GM13977 (cell line): ENCODE measurements at regions not wholly inside any gene's neighbourhood (a gene's known extent, or its start where the extent isn't known, plus 50 kb on each side); places are given as distances from the start of the nearest gene placed in this dataset.

Experiments used
- DNase-seq: peaks from one replicate; pipeline ENCODE4 v3.0.0; 2012; ENCODE audit warnings: low spot score
- in situ Hi-C: fragments of 300-500 bp; cut with MboI; formaldehyde crosslinking; loops from one replicate; pipeline ENCODE4 v1.12.0; 2022; ENCODE audit warnings: low sequenced_read_pairs, low pct_unique_long_range_greater_than_20kb, mixed read lengths, inconsistent platforms; ENCODE audit not compliant: unreplicated experiment
- TF ChIP-seq, protein P1 (sequence below): IDR thresholded peaks from 2 replicates; pipeline ENCODE4 v1.5.1; 2012; ENCODE audit warnings: mild to moderate bottlenecking, control low read depth; ENCODE audit not compliant: insufficient read depth; ENCODE audit errors: extremely low read depth, missing control alignments

GRCh38 chr4:152045449-152045806 is 284.6 kb upstream of the GATB start:
- TF ChIP-seq, protein P1, sequence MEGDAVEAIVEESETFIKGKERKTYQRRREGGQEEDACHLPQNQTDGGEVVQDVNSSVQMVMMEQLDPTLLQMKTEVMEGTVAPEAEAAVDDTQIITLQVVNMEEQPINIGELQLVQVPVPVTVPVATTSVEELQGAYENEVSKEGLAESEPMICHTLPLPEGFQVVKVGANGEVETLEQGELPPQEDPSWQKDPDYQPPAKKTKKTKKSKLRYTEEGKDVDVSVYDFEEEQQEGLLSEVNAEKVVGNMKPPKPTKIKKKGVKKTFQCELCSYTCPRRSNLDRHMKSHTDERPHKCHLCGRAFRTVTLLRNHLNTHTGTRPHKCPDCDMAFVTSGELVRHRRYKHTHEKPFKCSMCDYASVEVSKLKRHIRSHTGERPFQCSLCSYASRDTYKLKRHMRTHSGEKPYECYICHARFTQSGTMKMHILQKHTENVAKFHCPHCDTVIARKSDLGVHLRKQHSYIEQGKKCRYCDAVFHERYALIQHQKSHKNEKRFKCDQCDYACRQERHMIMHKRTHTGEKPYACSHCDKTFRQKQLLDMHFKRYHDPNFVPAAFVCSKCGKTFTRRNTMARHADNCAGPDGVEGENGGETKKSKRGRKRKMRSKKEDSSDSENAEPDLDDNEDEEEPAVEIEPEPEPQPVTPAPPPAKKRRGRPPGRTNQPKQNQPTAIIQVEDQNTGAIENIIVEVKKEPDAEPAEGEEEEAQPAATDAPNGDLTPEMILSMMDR: no peak
- DNase-seq: no peak
- in situ Hi-C loops: no loop called here

GRCh38 chr4:152044331-152045036 is 283.7 kb upstream of the GATB start:
- no peak for DNase-seq
- in situ Hi-C loops: no loop called here

GRCh38 chr4:152041295-152041694 is 280.5 kb upstream of the GATB start:
- in situ Hi-C loops: no loop called here
- TF ChIP-seq, protein P1: no peak
- peak; percentile 29 for DNase-seq

More at GRCh38 chr4:152044331-152045036, 283.7 kb upstream of the GATB start:
- TF ChIP-seq, protein P1: no peak

DNA sequence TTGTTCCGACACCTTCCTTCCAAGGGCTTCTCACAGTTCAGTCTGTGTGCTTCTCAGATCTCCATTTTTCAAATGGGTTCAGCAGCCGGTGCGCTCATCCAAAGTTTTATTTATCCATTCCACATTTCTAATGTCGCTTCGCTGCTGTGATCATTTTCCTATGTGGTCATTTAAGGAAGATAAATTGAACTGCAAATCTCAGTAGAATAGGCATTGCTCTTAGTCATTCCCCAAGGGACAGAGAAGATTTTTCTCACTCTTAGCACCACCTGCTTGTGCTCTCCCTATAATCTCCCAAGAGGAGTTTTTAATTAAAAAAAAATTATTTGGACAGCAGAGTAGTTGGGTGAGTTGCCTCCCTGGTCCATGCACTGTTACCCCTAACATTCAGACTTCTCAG is 278.9 kb upstream of the GATB start:
- in situ Hi-C loops: no loop called here
- TF ChIP-seq, protein P1: no peak

GRCh38 chr4:152039023-152039481 is 278.2 kb upstream of the GATB start:
- in situ Hi-C loops: no loop called here
- TF ChIP-seq, protein P1: no peak
- no peak for DNase-seq

More for the DNA sequence above, 278.9 kb upstream of the GATB start:
- DNase-seq: no peak

DNA sequence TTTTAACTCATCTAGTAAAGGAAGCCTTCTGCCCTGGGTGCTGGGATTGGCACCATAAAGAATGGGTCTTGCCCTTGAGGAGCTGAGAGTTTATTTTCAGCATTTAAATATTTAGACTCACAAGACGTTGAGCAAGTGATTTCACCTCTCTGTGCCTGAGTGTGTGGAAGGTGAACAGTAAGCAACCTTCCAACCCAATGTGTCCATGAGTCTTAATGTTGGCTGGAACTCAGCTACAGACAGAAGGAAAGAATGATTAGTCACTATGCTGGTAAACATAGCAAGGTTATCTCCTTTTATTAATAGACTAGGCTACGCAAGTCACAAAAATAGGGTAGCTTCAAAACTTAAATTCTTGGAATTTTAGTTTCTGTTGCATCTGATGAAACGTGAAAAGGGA is 277.4 kb upstream of the GATB start:
- in situ Hi-C loops: no loop called here
- no peak for DNase-seq
- TF ChIP-seq, protein P1: no peak
